ENCODE measurements at regions not wholly inside any gene's neighbourhood (a gene's known extent, or its start where the extent isn't known, plus 50 kb on each side); places are given as distances from the start of the nearest gene placed in this dataset.

GRCh38 chr2:34162231-34162630 lies 563.1 kb upstream of the FAM98A start:
- no peak for TF ChIP-seq POLR2A (IDR thresholded peaks at IDR 0.05)
- no peak for TF ChIP-seq CTCF (IDR thresholded peaks at IDR 0.05)
- intact Hi-C loops (cut with DNase I) = no loop called here

GRCh38 chr2:34161549-34161948 lies 562.5 kb upstream of the FAM98A start:
- Histone ChIP-seq H3K36me3 (no peaks in the 10 kb centered on the region), H3K27me3 (no peaks in the 10 kb centered on the region), H3K9me3 (no peaks in the 10 kb centered on the region), H3K27ac (no peak overlapping the region), H3K4me3 (no peak overlapping the region), H3K4me1 (no peaks in the 10 kb centered on the region)
- intact Hi-C loops (cut with DNase I) = no loop called here
- TF ChIP-seq CTCF (IDR thresholded peaks at IDR 0.05) (no peak), POLR2A (IDR thresholded peaks at IDR 0.05) (no peak)
- DNase-seq = no peak
- no peak for ATAC-seq
- WGBS (ENCODE audit: insufficient coverage, low coverage, low lambda C conversion rate, missing lambda C conversion rate) = 66% methylated on average over 3 of the region's 3 CpGs

More at GRCh38 chr2:34162231-34162630, 563.1 kb upstream of the FAM98A start:
- Histone ChIP-seq H3K9me3 (no peaks in the 10 kb centered on the region), H3K27ac (no peak overlapping the region), H3K27me3 (no peaks in the 10 kb centered on the region), H3K4me1 (no peaks in the 10 kb centered on the region), H3K36me3 (no peaks in the 10 kb centered on the region), H3K4me3 (no peak overlapping the region)
- WGBS (ENCODE audit: insufficient coverage, low coverage, low lambda C conversion rate, missing lambda C conversion rate) = 63% methylated on average over 2 of the region's 4 CpGs
- DNase-seq = no peak
- ATAC-seq = no peak

GRCh38 chr2:34159901-34160300 lies 560.8 kb upstream of the FAM98A start:
- WGBS (ENCODE audit: insufficient coverage, low coverage, low lambda C conversion rate, missing lambda C conversion rate) = 51% methylated on average over 2 of the region's 2 CpGs
- Histone ChIP-seq H3K36me3 (no peaks in the 10 kb centered on the region), H3K4me3 (no peak overlapping the region), H3K27ac (no peak overlapping the region), H3K27me3 (no peaks in the 10 kb centered on the region), H3K9me3 (no peaks in the 10 kb centered on the region), H3K4me1 (no peaks in the 10 kb centered on the region)
- TF ChIP-seq POLR2A (IDR thresholded peaks at IDR 0.05) = no peak
- TF ChIP-seq CTCF (IDR thresholded peaks at IDR 0.05) = no peak
- DNase-seq (no peak), ATAC-seq (no peak)
- intact Hi-C loops (cut with DNase I) = no loop called here

GRCh38 chr2:34153484-34153883 lies 554.4 kb upstream of the FAM98A start:
- WGBS (ENCODE audit: insufficient coverage, low coverage, low lambda C conversion rate, missing lambda C conversion rate) = 47% methylated on average over 1 of the region's 1 CpG
- no peak overlapping the region for H3K27ac ChIP-seq
- H3K36me3 ChIP-seq = no peaks in the 10 kb centered on the region
- no peak overlapping the region for H3K4me3 ChIP-seq
- TF ChIP-seq CTCF (IDR thresholded peaks at IDR 0.05) = no peak
- no peak for TF ChIP-seq POLR2A (IDR thresholded peaks at IDR 0.05)
- DNase-seq (no peak), ATAC-seq (no peak)
- H3K4me1 ChIP-seq = no peaks in the 10 kb centered on the region
- no peaks in the 10 kb centered on the region for H3K9me3 ChIP-seq
- no peaks in the 10 kb centered on the region for H3K27me3 ChIP-seq
- intact Hi-C loops (cut with DNase I) = no loop called here

GRCh38 chr2:34147780-34148179 lies 548.7 kb upstream of the FAM98A start:
- ATAC-seq = no peak
- no peaks in the 10 kb centered on the region for H3K27me3 ChIP-seq
- H3K9me3 ChIP-seq = no peaks in the 10 kb centered on the region
- no peak overlapping the region for H3K4me3 ChIP-seq
- DNase-seq = no peak
- no peaks in the 10 kb centered on the region for H3K36me3 ChIP-seq
- no peaks in the 10 kb centered on the region for H3K4me1 ChIP-seq
- H3K27ac ChIP-seq = no peak overlapping the region
- intact Hi-C loops (cut with DNase I) = no loop called here
- 20% methylated on average over 1 of the region's 8 CpGs for WGBS (ENCODE audit: insufficient coverage, low coverage, low lambda C conversion rate, missing lambda C conversion rate)
- TF ChIP-seq POLR2A (IDR thresholded peaks at IDR 0.05) = no peak
- TF ChIP-seq CTCF (IDR thresholded peaks at IDR 0.05) = no peak

All from right lobe of liver (tissue), 6 donors.